GM18511 (cell line): ENCODE measurements at regions not wholly inside any gene's neighbourhood (a gene's known extent, or its start where the extent isn't known, plus 50 kb on each side); places are given as distances from the start of the nearest gene placed in this dataset.
"Not testable (repeated sequence)": the region's sequence is repeated elsewhere in the genome, so short reads cannot be mapped to it uniquely, and the experiment has no call there.

Experiments used
- ATAC-seq: cut with Tn5 transposase; IDR thresholded peaks from one replicate; pipeline ENCODE4 v1.9.1; 2021; ENCODE audit warnings: mild to moderate bottlenecking, moderate library complexity; ENCODE audit not compliant: unreplicated experiment

- no peak for ATAC-seq
Observed at GRCh38 chr4:75422998-75423397, 91.2 kb downstream of the RCHY1 start.

- no peak for ATAC-seq
Observed at GRCh38 chr4:75412746-75413145, 101.5 kb downstream of the RCHY1 start.

GRCh38 chr4:75398501-75398900 is 115.7 kb downstream of the RCHY1 start:
- ATAC-seq: no peak

- ATAC-seq: no peak
Observed at GRCh38 chr4:75391489-75392166, 122.6 kb downstream of the RCHY1 start.

GRCh38 chr4:75386426-75386825 is 127.8 kb downstream of the RCHY1 start:
- not testable (repeated sequence) for ATAC-seq

DNA sequence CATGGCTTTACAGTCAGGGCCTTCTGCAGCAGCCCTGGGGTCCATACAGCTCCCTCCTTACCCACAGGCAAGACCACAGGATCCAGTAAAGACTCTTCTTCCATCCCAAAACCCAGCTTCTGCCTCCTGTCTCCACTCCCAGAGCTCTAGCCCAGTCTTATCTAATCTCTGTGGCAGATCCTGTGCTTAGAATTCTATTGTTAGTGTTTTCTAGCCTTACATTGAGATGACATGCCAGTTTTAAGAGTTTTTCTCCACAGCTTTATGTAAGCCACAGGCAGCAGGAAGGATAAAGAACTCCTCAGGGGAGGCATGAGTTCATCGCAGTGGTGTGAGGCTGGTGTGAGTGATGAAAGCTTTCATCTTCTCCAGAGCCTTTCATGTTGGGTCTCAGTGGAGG is 129.1 kb downstream of the RCHY1 start:
- ATAC-seq: no peak

DNA sequence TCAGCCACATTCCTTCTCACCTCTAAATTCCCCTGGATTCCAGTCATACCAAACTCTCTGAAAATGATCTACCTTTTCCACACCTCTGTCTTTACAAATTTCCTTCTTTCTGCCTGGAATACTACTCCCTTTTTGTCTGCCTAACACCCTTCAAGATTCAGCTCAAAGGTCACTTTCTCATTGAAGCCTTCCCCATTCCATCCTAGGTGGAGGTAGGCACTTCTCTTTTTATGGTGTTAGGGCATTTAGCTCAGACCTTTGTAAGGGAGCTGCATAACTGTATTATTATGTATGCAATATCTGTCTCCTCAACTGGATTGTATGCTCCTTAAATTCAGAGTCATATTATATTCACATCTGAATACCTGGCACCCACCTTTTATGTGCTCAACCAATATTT is 137.7 kb downstream of the RCHY1 start:
- no peak for ATAC-seq

- ATAC-seq: no peak
Observed at GRCh38 chr4:75371915-75372314, 142.3 kb downstream of the RCHY1 start.

DNA sequence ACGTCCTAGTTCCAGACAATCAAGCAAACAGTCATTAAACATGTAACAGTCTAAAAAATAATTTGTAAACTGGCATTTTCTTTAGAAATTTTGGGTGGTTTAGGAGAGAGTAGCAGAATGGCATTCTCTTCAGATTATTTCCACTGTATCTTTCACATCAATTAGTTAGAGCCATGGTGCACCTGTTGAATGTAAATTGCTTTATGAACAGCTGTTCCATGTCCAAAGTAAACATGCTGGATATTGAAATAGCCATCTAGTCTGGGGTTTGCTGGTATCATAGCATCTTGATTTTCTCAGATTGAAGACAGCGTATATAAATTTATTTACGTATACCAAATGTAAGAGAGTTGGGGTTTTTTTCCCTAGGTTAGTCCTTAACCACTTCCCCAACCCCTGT is 143.6 kb downstream of the RCHY1 start:
- no peak for ATAC-seq

DNA sequence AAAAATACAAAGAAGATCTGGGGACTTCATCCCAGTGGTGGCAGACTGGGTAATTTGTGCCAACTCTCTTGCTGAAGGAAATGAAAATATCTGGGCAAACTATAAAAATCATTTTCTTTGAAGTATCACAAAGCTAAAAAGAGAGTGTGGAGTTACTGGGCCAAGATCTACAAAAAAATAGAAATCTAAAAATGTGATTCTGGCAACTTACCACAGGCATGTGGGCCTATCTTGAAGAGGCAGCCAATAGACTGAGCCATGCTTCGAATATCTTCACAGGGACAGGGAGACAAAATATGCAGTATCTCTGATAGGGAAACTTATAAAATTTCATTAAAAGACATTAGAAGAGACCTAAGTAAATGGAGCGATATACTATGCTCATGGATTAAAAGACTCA is 168.8 kb downstream of the RCHY1 start:
- ATAC-seq: no peak

GRCh38 chr4:75344915-75345314 is 169.3 kb downstream of the RCHY1 start:
- ATAC-seq: no peak

DNA sequence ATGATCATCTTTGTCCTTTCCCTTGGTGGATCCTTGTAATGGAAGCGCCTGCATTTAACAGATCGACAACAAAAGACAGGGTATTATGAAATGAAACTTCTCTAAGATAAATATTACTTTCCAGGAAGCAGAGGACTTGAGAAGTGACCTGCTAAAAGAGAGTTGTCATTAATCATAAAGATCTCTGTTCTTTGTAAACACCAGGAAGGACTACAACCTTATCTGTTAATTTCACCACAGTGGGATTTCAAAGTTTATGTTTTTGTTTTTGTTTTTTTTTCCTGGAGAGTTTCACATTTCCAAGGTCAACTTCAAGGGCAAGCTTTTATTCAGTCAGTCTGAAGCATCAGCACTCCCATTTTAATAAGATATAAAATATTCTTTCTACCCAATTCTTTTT is 170.9 kb downstream of the RCHY1 start:
- ATAC-seq: no peak

GRCh38 chr4:75340561-75340960 is 173.6 kb downstream of the RCHY1 start:
- no peak for ATAC-seq

- no peak for ATAC-seq
Observed at GRCh38 chr4:75338352-75338880, 175.8 kb downstream of the RCHY1 start.

GRCh38 chr4:75327804-75328512 is 186.2 kb downstream of the RCHY1 start:
- ATAC-seq: no peak

DNA sequence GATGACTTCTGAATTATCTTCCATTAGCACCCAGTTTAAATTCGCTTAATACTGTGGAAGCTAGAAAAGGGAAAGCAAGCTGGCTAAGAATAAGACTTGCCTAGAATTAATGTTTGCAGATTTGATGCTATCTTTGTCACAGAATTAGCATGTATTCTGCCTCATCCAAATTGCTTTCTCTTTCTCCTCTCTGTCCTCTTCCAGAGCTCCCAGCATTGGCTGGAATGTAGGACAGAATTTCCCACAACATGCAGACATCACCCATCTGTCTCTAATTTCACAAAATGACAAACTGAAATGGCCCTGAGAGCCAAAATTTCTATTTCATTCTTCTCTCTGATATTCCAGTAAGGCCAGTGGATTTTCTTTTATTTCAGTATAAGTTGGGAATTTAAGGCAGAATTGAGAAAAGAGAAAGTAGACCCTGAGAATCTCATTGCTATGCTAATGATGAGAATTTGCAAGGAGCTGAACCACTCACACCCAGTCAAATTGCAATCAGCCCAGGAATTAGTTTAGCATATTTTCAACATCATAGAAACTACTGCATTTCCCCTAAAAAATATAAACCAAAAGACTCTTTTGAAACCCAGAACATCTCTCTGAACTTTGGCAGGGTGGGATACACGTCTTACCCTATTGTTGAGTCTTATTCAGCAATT is 188.8 kb downstream of the RCHY1 start:
- no peak for ATAC-seq

GRCh38 chr4:75321484-75321883 is 192.7 kb downstream of the RCHY1 start:
- ATAC-seq: no peak

- ATAC-seq: not testable (repeated sequence)
Observed at GRCh38 chr4:75317641-75318040, 196.6 kb downstream of the RCHY1 start.

- ATAC-seq: no peak
Observed at GRCh38 chr4:75308049-75308448, 206.2 kb downstream of the RCHY1 start.

- no peak for ATAC-seq
Observed at GRCh38 chr4:75306506-75306905, 207.7 kb downstream of the RCHY1 start.

DNA sequence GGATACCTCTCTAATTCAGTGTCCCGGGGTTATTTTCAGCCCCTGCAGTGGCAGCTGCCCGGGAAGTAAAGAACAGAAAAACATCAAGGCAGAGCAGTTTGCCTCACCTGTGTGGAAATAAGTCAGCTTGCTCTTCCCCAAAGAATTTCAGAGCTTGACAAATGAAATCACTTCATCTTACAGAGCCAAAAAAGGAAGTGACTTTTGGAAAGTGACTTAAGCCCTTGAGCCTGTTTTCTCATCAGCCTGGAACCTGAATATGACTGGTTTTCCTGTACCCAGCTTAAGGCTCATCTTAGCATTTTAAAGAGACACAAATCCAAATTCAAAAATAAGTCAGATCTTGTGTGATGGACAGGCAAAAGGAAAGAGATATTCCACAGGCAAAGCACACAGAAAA is 211.6 kb downstream of the RCHY1 start:
- ATAC-seq: no peak
